Occipital lobe (tissue), 1 donor: ENCODE measurements at regions not wholly inside any gene's neighbourhood (a gene's known extent, or its start where the extent isn't known, plus 50 kb on each side); places are given as distances from the start of the nearest gene placed in this dataset.
"Not testable (repeated sequence)": the region's sequence is repeated elsewhere in the genome, so short reads cannot be mapped to it uniquely, and the experiment has no call there.

Source experiments
- DNase-seq: peaks from one replicate; lab custom pipeline; 2025; lab: John Stamatoyannopoulos, UW

DNA sequence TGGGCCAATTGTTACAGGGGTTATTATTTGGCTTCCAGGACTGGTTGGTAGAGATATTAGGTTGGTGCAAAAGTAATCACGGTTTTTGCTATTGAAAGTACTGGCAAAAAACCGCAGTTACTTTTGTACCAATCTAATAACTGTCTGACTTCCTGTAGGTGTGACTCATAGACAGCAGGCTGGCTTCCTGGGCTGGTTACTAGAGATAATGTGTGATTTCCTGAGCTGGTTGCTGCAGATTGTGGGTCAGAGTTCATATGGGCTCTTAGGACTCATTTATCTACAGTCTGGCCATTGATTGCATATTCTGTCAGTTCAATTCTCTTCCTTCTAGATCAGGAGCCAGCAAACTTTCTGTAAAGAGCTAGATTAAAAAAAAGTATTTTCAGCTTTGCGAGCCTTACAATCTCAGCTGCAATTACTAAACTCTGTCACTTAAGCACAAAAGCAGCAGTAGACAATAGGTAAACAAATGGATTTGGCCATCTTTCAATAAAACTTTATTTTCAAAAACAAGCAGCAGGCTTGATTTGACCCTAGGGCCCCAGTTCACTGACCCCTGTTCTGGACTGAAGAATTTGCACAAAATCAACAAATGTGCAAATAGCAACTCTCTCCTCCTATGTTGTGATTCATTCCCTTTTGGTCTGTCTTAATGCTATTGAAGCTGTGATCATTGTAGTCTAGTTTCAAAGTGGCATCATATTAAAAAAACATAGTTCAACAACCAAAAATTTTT lies 50.8 kb upstream of the BOD1L1 start:
- DNase-seq: no peak

- no peak for DNase-seq
Observed at GRCh38 chr4:13681570-13681969, 54.0 kb upstream of the BOD1L1 start.

- no peak for DNase-seq
Observed at GRCh38 chr4:13694256-13694655, 66.7 kb upstream of the BOD1L1 start.

DNA sequence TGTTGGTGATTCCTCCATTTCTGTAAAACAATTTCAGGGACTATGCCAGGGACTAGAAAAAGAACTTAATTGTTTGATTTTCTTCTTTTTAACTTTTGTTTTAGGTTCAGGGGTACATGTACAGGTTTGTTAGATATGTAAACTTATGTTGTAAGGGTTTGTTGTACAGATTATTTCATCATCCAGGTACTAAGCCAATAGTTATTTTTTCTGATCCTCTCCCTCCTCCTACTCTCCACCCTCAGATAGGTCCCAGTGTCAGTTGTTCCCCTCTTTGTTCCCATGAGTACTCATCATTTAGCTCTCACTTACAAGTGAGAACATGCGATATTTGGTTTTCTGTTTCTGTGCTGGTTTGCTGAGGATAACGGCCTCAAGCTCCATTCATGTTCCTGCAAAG lies 70.8 kb upstream of the BOD1L1 start:
- DNase-seq: no peak

DNA sequence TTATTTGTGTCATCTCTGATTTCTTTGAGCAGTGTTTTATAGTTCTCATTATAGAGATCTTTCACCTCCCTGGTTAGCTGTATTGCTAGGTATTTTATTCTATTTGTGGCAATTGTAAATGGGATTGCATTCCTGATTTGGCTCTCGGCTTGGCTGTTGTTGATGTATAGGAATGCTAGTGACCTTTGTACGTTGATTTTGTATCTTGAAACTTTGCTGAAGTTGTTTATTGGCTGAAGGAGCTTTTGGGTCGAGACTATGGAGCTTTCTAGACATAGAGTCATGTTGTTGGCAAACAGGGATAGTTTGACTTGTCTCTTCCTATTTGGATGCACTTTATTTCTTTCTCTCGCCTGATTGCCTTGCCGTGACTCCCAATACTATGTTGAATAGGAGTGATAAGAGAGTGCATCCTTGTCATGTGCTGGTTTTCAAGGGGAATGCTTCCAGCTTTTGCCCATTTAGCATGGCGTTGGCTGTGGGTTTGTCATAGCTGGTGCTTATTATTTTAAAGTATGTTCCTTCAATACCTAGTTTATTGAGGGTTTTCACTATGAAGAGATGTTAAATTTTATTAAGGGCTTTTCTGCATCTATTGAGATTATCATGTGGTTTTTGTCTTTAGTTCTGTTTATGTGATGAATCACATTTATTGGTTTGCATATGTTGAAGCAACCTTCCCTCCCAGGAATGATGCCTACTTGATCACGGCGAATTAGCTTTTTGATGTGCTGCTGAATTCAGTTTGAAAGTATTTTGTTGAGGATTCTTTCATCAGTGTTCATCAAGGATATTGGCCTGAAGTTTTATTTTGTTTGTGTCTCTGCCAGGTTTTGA lies 72.7 kb upstream of the BOD1L1 start:
- no peak for DNase-seq

GRCh38 chr4:13700858-13701140 lies 73.3 kb upstream of the BOD1L1 start:
- DNase-seq: not testable (repeated sequence)

GRCh38 chr4:13701937-13702446 lies 74.5 kb upstream of the BOD1L1 start:
- no peak for DNase-seq

- no peak for DNase-seq
Observed at GRCh38 chr4:13703096-13703495, 75.6 kb upstream of the BOD1L1 start.

DNA sequence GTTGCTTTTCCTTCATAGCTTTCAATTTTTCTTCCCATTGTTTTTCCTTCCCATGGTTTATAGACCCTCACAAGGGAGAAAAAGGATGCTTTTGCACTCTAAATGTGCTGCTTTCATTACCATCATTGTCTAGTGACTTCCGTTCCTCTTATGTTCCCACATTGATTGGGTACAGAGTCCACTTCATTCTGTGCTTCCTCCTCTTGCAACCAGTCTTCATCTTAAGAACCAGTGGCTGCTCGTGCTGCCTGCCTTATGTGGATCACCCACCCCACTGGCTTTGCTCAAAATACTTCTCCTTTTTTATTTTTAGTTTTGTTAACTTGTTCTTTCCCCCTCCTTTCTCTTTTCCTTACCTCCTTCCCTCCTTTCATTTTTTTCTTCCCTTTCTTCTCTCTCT lies 76.5 kb upstream of the BOD1L1 start:
- DNase-seq: no peak

- no peak for DNase-seq
Observed at GRCh38 chr4:13704761-13705160, 77.2 kb upstream of the BOD1L1 start.

DNA sequence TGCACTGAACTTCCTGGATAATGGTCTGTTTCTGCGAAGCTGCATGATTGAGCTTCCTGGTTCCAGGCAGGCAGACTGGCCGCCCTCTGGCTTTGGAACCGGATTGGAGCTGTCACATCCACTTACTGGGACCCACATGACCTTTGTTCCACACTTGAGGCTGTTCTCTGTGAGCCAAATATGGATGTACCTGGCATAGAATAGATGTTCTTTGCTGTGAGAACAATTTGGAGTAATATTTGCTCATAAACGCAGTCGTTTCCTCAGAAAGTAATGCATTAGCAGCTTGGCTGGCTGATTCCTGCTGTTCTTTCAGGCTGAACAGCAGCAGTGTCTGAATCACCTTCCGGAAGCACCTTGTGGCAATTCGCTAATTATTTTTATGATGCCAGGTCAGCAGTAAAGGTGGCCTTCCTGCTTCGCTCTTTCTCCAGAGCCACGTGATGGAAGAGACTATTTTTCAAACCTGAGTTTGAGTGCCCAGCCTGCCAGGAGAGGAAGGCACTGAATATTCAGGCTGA lies 78.1 kb upstream of the BOD1L1 start:
- no peak for DNase-seq

GRCh38 chr4:13706120-13706519 lies 78.6 kb upstream of the BOD1L1 start:
- DNase-seq: no peak

DNA sequence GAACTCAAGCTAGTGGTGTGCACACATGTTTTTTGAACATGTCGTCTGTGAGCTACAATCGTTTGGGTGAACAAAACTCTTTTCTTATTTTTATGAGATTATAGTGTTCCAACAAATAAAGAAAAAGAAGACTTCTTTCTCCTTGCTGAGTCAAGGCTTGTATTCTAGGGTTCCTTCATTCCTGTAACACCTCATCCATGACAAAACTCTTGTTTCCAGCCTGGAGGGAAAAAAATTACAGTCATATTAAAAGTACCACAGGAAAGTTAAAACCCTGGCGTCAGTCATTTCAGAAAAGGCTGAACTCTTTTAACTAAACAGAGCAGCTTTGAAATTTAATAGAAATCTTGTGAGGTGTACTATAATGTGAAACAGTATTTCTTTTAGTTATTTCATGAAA lies 79.2 kb upstream of the BOD1L1 start:
- no peak for DNase-seq

DNA sequence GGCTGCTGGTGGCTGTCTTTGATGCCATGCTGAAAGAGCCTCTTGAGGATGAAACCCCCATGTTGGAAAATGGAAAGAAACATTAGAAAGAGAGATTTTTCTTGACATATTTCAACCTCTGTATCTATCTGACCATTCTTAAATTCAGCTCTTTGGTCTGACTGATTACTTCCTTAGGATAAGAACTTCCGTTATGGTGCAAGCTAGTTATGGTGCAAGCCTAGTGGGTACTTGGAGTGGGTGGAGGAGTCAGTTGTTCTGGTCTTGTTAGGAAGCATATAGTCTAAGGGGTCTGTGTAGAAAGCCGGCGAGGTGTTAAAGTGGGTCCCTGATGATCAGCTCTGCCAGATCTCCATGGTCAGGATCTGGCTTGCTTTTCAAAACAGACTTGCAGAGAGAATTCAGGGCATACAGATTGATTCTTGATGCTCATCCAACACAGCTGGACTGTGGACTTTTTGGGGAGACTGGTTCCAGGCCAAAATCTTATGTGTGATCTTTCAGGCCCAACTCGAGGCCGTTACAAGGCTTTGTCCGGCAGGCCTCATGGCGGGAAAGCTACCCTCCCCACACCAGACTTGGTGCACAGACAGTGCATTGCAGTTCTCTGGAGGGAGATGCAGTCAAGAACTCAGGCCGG lies 82.8 kb upstream of the BOD1L1 start:
- no peak for DNase-seq

DNA sequence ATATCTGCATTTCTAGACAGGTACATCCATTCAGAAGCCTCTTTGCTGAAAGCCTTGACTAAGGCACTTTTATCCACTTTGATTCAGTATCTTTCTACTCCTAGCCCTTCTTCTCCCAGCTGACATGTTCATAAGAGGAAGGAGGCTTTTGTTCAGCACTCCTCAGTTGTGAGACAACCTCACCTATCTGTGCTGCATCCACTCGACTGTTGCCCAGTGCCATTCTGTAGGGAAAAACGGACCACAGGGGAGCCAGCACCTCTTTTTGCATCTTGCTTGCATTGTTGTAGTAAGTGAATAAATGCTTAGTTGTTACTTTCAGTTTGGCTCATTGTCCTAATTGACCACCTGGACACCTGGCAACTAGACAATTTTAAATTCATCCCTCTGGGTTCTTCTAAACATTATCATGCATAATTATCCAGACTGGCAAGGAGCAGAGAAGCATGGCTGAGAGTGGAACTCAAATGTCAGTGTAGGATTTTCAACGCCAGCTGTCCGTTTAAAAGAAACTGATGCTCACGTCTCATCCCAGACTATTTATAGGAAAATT lies 83.8 kb upstream of the BOD1L1 start:
- no peak for DNase-seq

DNA sequence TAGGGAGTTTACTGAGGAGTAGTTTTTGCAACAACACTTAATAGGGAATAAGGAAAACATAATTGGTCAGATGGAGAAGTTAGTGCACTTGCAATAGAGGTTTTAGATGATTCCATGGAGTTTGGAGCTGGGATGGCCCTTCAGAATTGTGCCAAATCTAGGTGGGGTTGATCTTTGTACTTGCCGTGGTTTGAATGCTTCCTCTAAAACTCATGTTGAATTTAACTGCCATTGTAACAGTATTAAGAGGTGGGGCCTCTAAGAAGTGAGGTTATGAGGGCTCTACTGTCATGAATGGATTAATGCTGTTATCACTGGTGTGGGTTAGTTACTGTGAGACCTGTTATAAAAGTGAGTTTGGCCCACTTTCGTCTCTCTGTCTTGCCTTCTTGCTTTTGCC lies 94.4 kb upstream of the BOD1L1 start:
- no peak for DNase-seq

- no peak for DNase-seq
Observed at GRCh38 chr4:13722649-13723048, 95.1 kb upstream of the BOD1L1 start.

- DNase-seq: peak; percentile 10
Observed at GRCh38 chr4:13728761-13729160, 101.2 kb upstream of the BOD1L1 start.

GRCh38 chr4:13731019-13731418 lies 103.5 kb upstream of the BOD1L1 start:
- no peak for DNase-seq

DNA sequence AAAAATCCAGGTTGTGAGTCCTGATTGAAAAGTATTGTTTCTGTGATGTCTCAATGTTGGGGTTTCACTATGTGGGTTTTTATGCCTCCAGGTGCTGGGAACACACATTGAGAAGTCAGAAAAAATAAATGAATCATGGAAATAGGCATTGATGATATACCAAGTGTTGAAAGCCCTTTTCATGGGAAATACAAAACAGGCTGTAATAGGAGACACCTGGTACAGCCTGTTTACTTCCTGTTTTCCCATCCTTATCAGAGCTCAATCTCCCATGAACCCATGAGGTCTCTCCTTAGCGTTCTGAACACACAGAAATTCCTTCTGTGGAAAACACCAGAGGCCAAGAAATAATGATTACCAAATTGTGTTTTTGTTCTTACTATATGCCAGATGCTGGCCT lies 106.3 kb upstream of the BOD1L1 start:
- DNase-seq: no peak

GRCh38 chr4:13750594-13750993 lies 123.1 kb upstream of the BOD1L1 start:
- DNase-seq: no peak

- not testable (repeated sequence) for DNase-seq
Observed at GRCh38 chr4:13761581-13761980, 134.1 kb upstream of the BOD1L1 start.
